ENCODE measurements at regions not wholly inside any gene's neighbourhood (a gene's known extent, or its start where the extent isn't known, plus 50 kb on each side); places are given as distances from the start of the nearest gene placed in this dataset.
"Not testable (repeated sequence)": the region's sequence is repeated elsewhere in the genome, so short reads cannot be mapped to it uniquely, and the experiment has no call there.

DNA sequence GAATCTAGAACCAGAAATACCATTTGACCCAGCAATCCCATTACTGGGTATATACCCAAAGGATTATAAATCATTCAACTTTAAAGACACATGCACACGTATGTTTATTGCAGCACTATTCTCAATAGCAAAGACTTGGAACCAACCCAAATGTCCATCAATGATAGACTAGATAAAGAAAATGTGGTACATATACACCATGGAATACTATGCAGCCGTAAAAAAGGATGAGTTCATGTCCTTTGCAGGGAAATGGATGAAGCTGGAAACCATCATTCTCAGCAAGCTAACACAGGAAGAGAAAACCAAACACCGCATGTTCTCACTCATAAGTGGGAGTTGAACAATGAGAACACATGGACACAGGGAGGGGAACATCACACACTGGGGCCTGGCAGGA, 154.0 kb upstream of the PTGFR start:
- not testable (repeated sequence) for H3K4me1 ChIP-seq (ENCODE audit: control insufficient read depth in 5 of 5, insufficient read depth in 5 of 5, low read length in 5 of 5); H3K27me3 ChIP-seq (ENCODE audit: control insufficient read depth in 5 of 5, insufficient read depth in 4 of 5, low read length in 5 of 5); H3K36me3 ChIP-seq (ENCODE audit: control insufficient read depth in 5 of 5, insufficient read depth in 5 of 5, low read length in 5 of 5); H3K9me3 ChIP-seq (ENCODE audit: control insufficient read depth in 5 of 5, low read length in 5 of 5); H3K4me3 ChIP-seq (ENCODE audit: low read depth in 1 of 5, low read length in 5 of 5); H3K27ac ChIP-seq (ENCODE audit: low read depth, low read length); H3K9ac ChIP-seq (ENCODE audit: low read length in 5 of 5)

DNA sequence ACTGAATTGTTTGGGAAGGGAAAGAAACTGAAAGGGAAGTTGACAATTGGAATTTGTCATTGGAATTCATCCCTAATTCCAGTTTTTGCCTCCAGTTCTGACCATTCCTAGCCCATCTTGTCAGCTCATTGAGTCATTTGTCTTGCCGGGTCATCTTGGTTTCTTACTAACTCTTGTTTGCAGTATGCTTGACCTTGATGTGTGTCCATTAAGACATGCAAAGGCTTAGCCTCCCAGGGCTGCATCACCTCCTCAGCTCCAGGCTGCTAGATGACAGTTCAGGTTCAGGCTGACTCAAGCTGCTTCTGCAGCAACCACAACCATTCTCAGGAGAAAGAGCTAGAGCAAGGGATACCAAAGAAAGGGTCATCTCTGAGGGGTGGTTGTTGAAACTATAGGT, 151.3 kb upstream of the PTGFR start:
- Histone ChIP-seq H3K27ac (ENCODE audit: low read depth, low read length) (no peak overlapping the region), H3K27me3 (ENCODE audit: control insufficient read depth in 5 of 5, insufficient read depth in 4 of 5, low read length in 5 of 5) (no peaks in the 10 kb centered on the region), H3K36me3 (ENCODE audit: control insufficient read depth in 5 of 5, insufficient read depth in 5 of 5, low read length in 5 of 5) (no peaks in the 10 kb centered on the region), H3K4me3 (ENCODE audit: low read depth in 1 of 5, low read length in 5 of 5) (no peak overlapping the region), H3K4me1 (ENCODE audit: control insufficient read depth in 5 of 5, insufficient read depth in 5 of 5, low read length in 5 of 5) (no peaks in the 10 kb centered on the region), H3K9me3 (ENCODE audit: control insufficient read depth in 5 of 5, low read length in 5 of 5) (no peaks in the 10 kb centered on the region), H3K9ac (ENCODE audit: low read length in 5 of 5) (no peak overlapping the region)

DNA sequence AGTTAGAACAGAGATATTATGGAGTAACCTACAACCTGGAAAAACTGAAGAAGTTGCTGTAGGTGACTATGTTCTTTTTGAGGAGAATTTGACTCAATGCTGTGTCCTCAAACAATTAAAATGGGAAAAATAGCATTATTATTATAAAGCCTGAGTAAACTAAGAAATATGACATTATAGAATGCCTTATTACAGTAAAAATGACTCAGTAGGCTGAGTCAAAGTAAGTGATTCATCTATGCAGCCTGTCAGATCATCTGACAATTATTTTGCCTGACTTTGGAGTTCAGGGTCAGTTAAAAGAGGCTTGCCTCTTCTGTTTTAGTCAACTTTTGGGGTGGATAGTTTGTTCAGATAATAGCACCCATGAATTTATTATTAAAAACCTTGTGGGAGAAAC, 150.8 kb upstream of the PTGFR start:
- Histone ChIP-seq H3K9me3 (ENCODE audit: control insufficient read depth in 5 of 5, low read length in 5 of 5) (no peaks in the 10 kb centered on the region), H3K27me3 (ENCODE audit: control insufficient read depth in 5 of 5, insufficient read depth in 4 of 5, low read length in 5 of 5) (no peaks in the 10 kb centered on the region), H3K9ac (ENCODE audit: low read length in 5 of 5) (no peak overlapping the region), H3K4me1 (ENCODE audit: control insufficient read depth in 5 of 5, insufficient read depth in 5 of 5, low read length in 5 of 5) (no peaks in the 10 kb centered on the region), H3K27ac (ENCODE audit: low read depth, low read length) (no peak overlapping the region), H3K4me3 (ENCODE audit: low read depth in 1 of 5, low read length in 5 of 5) (no peak overlapping the region), H3K36me3 (ENCODE audit: control insufficient read depth in 5 of 5, insufficient read depth in 5 of 5, low read length in 5 of 5) (no peaks in the 10 kb centered on the region)

DNA sequence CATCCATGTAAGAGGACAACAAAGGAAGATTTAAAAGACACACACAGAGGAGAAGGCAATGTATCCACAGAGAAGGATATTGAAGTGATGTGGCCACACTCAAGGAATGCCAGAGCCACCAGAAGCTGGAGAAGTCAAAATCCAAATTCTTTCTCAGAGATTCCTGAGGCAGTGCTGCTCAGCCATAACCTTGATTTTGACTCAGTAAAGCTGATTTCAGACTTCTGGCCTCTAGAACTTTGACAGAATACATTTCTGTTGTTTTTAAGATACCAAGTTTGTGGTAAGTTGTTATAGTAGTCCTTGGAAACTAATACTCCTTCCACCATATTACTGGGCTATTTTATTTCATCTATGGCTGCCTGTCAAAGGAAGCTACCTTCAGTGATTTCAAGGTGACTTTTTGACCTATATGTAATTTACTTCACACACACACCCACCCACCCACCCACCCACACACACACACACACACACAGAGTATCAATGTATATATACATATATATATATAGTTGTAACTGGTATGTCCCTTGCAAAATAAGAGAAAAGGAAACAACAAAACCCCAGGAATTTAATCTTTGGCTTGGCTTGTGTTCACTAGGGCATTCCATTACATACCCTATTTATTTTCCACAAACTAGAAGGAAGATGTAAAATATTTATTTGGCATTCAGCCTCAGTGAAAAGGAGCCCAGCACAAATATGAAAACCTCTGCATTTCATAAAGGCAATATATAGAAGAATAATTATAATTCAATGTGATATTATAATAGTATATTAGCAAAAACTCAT, 142.1 kb upstream of the PTGFR start:
- H3K9ac ChIP-seq (ENCODE audit: low read length in 5 of 5), result no peak overlapping the region
- H3K27me3 ChIP-seq (ENCODE audit: control insufficient read depth in 5 of 5, insufficient read depth in 4 of 5, low read length in 5 of 5), result no peaks in the 10 kb centered on the region
- no peaks in the 10 kb centered on the region for H3K4me1 ChIP-seq (ENCODE audit: control insufficient read depth in 5 of 5, insufficient read depth in 5 of 5, low read length in 5 of 5)
- H3K9me3 ChIP-seq (ENCODE audit: control insufficient read depth in 5 of 5, low read length in 5 of 5), result peaks cover 0 to 5% (median 0%) of the 10 kb centered on the region in 5 donors
- no peak overlapping the region for H3K27ac ChIP-seq (ENCODE audit: low read depth, low read length)
- no peak overlapping the region for H3K4me3 ChIP-seq (ENCODE audit: low read depth in 1 of 5, low read length in 5 of 5)
- H3K36me3 ChIP-seq (ENCODE audit: control insufficient read depth in 5 of 5, insufficient read depth in 5 of 5, low read length in 5 of 5), result no peaks in the 10 kb centered on the region

DNA sequence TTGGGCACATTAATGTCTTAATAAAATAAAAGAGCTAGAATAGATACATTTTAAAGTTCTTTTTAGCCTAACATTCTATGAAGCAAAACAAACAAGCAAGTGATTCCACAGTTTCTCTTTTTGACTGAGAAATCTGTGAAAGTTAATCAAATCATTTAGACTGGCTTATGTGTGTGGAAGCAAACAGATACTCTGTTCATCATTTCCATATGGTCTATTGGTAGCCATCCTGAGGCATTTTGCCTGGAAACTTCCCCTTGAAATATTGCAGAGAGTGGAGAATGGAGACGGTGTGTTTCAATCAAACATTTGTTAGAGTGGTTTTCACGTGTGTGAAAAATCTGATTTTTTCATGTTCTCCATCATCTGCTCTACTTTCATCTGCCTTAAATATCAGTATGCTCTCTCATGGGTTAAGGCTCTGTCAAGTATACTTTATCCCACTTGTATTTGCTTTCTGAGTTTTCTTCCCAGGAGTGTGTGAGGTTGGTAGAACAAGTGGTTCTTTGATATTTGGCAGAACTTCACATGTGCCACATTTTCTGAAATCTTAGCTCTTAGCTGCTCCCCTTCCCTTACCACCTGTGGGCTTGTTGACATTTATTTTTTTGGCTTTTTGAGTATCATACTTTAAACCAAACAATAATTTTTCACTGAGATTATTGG, 139.1 kb upstream of the PTGFR start:
- H3K9me3 ChIP-seq (ENCODE audit: control insufficient read depth in 5 of 5, low read length in 5 of 5), result peaks cover 0 to 5% (median 0%) of the 10 kb centered on the region in 5 donors
- no peak overlapping the region for H3K27ac ChIP-seq (ENCODE audit: low read depth, low read length)
- H3K4me3 ChIP-seq (ENCODE audit: low read depth in 1 of 5, low read length in 5 of 5), result no peak overlapping the region
- no peaks in the 10 kb centered on the region for H3K4me1 ChIP-seq (ENCODE audit: control insufficient read depth in 5 of 5, insufficient read depth in 5 of 5, low read length in 5 of 5)
- H3K36me3 ChIP-seq (ENCODE audit: control insufficient read depth in 5 of 5, insufficient read depth in 5 of 5, low read length in 5 of 5), result no peaks in the 10 kb centered on the region
- no peak overlapping the region for H3K9ac ChIP-seq (ENCODE audit: low read length in 5 of 5)
- no peaks in the 10 kb centered on the region for H3K27me3 ChIP-seq (ENCODE audit: control insufficient read depth in 5 of 5, insufficient read depth in 4 of 5, low read length in 5 of 5)

DNA sequence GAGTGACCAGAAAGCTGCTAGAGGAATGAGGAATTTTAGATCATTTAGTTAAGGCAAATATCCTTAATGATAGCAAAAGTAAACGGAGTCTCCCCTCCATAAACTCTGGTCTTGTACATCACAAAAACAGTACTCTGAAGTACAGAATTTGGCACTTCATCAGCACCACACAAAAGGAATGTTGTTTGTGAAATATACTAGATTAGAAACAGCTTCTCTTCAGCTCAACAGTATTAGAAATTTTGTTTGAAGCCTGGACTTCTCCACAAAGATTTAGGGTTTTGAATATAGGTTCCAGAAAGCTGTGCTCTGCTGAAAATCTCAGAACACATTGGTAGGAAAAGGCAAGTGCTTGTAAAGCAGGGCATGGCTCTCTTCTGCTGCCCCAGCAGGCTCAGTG, 135.1 kb upstream of the PTGFR start:
- no peaks in the 10 kb centered on the region for H3K36me3 ChIP-seq (ENCODE audit: control insufficient read depth in 5 of 5, insufficient read depth in 5 of 5, low read length in 5 of 5)
- H3K27me3 ChIP-seq (ENCODE audit: control insufficient read depth in 5 of 5, insufficient read depth in 4 of 5, low read length in 5 of 5), result no peaks in the 10 kb centered on the region
- H3K9me3 ChIP-seq (ENCODE audit: control insufficient read depth in 5 of 5, low read length in 5 of 5), result no peaks in the 10 kb centered on the region
- no peak overlapping the region for H3K9ac ChIP-seq (ENCODE audit: low read length in 5 of 5)
- H3K4me1 ChIP-seq (ENCODE audit: control insufficient read depth in 5 of 5, insufficient read depth in 5 of 5, low read length in 5 of 5), result no peaks in the 10 kb centered on the region
- H3K27ac ChIP-seq (ENCODE audit: low read depth, low read length), result no peak overlapping the region
- H3K4me3 ChIP-seq (ENCODE audit: low read depth in 1 of 5, low read length in 5 of 5), result no peak overlapping the region

DNA sequence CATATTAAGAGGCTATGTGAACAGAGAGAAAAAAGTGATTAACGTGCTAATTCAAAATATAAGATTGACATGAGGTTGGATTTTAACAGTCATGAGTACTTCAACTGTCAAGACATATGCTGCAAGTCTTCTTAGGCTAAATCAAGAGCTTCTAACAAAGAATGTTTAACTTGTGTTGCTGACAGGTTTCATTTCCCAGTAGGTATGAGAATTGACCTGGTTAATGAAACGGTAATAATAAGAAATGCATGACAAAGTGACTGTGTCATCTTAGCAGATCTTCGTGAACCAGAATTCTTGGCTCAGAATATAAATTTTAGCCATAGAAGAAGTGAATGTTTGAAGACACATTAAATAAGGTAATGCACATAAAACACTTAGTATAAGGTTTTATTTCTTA, 132.6 kb upstream of the PTGFR start:
- Histone ChIP-seq H3K9me3 (ENCODE audit: control insufficient read depth in 5 of 5, low read length in 5 of 5) (no peaks in the 10 kb centered on the region), H3K27ac (ENCODE audit: low read depth, low read length) (no peak overlapping the region), H3K27me3 (ENCODE audit: control insufficient read depth in 5 of 5, insufficient read depth in 4 of 5, low read length in 5 of 5) (no peaks in the 10 kb centered on the region), H3K4me1 (ENCODE audit: control insufficient read depth in 5 of 5, insufficient read depth in 5 of 5, low read length in 5 of 5) (no peaks in the 10 kb centered on the region), H3K36me3 (ENCODE audit: control insufficient read depth in 5 of 5, insufficient read depth in 5 of 5, low read length in 5 of 5) (no peaks in the 10 kb centered on the region), H3K4me3 (ENCODE audit: low read depth in 1 of 5, low read length in 5 of 5) (no peak overlapping the region), H3K9ac (ENCODE audit: low read length in 5 of 5) (no peak overlapping the region)

DNA sequence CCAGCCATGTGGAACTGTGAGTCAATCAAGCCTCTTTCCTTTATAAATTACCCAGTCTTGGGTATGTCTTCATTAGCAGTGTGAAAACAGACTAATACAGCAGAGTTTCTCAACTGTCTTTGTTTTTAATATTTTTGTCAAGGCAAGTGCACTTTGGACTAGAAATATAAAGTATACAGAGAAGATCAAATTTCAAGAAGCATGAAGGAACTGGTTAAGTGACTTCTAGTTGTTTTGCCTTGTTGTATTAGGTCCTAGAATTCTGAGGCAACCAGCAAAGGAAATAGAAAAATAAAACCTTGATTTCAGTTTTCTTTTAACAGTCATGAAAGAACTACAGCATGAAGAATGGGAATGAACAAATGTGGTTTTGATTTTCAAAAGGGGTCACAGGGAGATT, 131.1 kb upstream of the PTGFR start:
- no peaks in the 10 kb centered on the region for H3K27me3 ChIP-seq (ENCODE audit: control insufficient read depth in 5 of 5, insufficient read depth in 4 of 5, low read length in 5 of 5)
- no peak overlapping the region for H3K27ac ChIP-seq (ENCODE audit: low read depth, low read length)
- no peak overlapping the region for H3K9ac ChIP-seq (ENCODE audit: low read length in 5 of 5)
- no peak overlapping the region for H3K4me3 ChIP-seq (ENCODE audit: low read depth in 1 of 5, low read length in 5 of 5)
- no peaks in the 10 kb centered on the region for H3K36me3 ChIP-seq (ENCODE audit: control insufficient read depth in 5 of 5, insufficient read depth in 5 of 5, low read length in 5 of 5)
- H3K9me3 ChIP-seq (ENCODE audit: control insufficient read depth in 5 of 5, low read length in 5 of 5), result no peaks in the 10 kb centered on the region
- H3K4me1 ChIP-seq (ENCODE audit: control insufficient read depth in 5 of 5, insufficient read depth in 5 of 5, low read length in 5 of 5), result no peaks in the 10 kb centered on the region

DNA sequence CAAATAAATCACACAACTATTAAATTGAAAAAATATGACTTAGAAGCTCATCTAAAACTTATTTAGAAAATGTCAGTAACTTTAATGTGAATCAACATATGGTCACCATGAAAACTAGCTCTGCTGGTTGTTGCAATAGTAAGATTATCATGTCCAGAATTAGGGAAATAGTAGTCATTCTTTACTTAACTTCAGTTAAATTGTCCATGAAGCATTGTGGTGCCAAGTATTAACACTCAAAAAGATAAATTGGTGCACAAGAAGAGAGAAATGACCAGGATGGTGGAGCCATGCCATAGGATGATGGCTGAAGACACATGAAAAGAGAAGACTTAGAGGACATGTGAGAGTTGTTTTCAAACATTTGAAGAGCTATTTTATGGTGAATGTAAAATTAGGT, 130.2 kb upstream of the PTGFR start:
- Histone ChIP-seq H3K4me3 (ENCODE audit: low read depth in 1 of 5, low read length in 5 of 5) (no peak overlapping the region), H3K9me3 (ENCODE audit: control insufficient read depth in 5 of 5, low read length in 5 of 5) (no peaks in the 10 kb centered on the region), H3K4me1 (ENCODE audit: control insufficient read depth in 5 of 5, insufficient read depth in 5 of 5, low read length in 5 of 5) (no peaks in the 10 kb centered on the region), H3K27ac (ENCODE audit: low read depth, low read length) (no peak overlapping the region), H3K9ac (ENCODE audit: low read length in 5 of 5) (no peak overlapping the region), H3K27me3 (ENCODE audit: control insufficient read depth in 5 of 5, insufficient read depth in 4 of 5, low read length in 5 of 5) (no peaks in the 10 kb centered on the region), H3K36me3 (ENCODE audit: control insufficient read depth in 5 of 5, insufficient read depth in 5 of 5, low read length in 5 of 5) (no peaks in the 10 kb centered on the region)

DNA sequence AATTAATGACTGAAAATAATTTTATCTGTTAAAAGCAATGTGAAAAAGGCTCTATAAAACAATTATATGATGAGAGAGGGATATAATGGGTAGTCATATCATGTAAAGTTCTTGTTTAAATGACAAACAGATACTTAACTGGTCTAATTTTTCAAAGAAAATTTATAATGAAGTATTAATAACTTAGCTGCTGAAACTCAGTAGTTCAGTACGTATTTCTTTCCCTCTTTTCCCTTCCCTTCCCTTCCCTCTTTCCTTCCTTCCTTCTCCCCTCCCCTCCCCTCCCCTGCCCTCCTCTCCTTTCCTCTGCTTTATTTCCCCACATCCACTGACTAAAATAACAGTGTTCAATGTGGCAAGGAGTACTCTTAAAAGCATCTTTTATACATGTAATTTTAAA, 123.1 kb upstream of the PTGFR start:
- Histone ChIP-seq H3K9ac (ENCODE audit: low read length in 5 of 5) (no peak overlapping the region), H3K36me3 (ENCODE audit: control insufficient read depth in 5 of 5, insufficient read depth in 5 of 5, low read length in 5 of 5) (no peaks in the 10 kb centered on the region)

More for the DNA sequence above, 123.1 kb upstream of the PTGFR start:
- Histone ChIP-seq H3K27me3 (ENCODE audit: control insufficient read depth in 5 of 5, insufficient read depth in 4 of 5, low read length in 5 of 5) (no peaks in the 10 kb centered on the region), H3K4me1 (ENCODE audit: control insufficient read depth in 5 of 5, insufficient read depth in 5 of 5, low read length in 5 of 5) (no peaks in the 10 kb centered on the region), H3K9me3 (ENCODE audit: control insufficient read depth in 5 of 5, low read length in 5 of 5) (no peaks in the 10 kb centered on the region), H3K4me3 (ENCODE audit: low read depth in 1 of 5, low read length in 5 of 5) (no peak overlapping the region), H3K27ac (ENCODE audit: low read depth, low read length) (no peak overlapping the region)

Data from subcutaneous abdominal adipose tissue (tissue), 5 donors.